22Rv1 (cell line): ENCODE measurements at regions not wholly inside any gene's neighbourhood (a gene's known extent, or its start where the extent isn't known, plus 50 kb on each side); places are given as distances from the start of the nearest gene placed in this dataset.

Source experiments
- ZFX ChIP-seq: fragments of 450-650 bp; IDR thresholded peaks from 2 replicates; pipeline ENCODE4 v1.6.1; 2017; ENCODE audit warnings: antibody characterized with exemption, borderline replicate concordance
- TF ChIP-seq, protein P1 (sequence below): fragments of 450-650 bp; IDR thresholded peaks from 2 replicates; pipeline ENCODE4 v1.5.1; 2017; ENCODE audit warnings: mild to moderate bottlenecking

DNA sequence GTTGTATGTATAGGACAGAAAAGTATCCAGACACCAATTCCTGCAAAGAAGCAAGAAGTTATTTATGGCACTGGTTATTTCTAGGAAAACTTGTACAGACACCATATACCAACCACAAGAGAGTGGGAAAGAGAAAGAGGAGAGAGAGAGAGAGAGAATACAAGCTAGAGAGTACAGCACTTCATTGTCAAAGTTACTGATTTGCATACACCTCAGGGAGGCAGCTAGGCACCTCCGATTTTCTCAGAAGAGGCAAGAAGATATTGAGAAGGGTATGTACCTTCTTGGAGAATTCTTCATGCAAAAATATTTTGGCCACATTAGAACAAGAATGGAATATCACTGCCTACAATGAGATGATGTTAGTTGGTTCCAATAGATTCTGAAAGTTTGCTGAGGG is 333.9 kb upstream of the PIK3C3 start:
- TF ChIP-seq, protein P1, sequence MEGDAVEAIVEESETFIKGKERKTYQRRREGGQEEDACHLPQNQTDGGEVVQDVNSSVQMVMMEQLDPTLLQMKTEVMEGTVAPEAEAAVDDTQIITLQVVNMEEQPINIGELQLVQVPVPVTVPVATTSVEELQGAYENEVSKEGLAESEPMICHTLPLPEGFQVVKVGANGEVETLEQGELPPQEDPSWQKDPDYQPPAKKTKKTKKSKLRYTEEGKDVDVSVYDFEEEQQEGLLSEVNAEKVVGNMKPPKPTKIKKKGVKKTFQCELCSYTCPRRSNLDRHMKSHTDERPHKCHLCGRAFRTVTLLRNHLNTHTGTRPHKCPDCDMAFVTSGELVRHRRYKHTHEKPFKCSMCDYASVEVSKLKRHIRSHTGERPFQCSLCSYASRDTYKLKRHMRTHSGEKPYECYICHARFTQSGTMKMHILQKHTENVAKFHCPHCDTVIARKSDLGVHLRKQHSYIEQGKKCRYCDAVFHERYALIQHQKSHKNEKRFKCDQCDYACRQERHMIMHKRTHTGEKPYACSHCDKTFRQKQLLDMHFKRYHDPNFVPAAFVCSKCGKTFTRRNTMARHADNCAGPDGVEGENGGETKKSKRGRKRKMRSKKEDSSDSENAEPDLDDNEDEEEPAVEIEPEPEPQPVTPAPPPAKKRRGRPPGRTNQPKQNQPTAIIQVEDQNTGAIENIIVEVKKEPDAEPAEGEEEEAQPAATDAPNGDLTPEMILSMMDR = no peak
- TF ChIP-seq ZFX = no peak
